Mammary epithelial cell (primary cell): ENCODE measurements at regions not wholly inside any gene's neighbourhood (a gene's known extent, or its start where the extent isn't known, plus 50 kb on each side); places are given as distances from the start of the nearest gene placed in this dataset.

Experiments used
- CTCF ChIP-seq, 2 donors: IDR thresholded peaks in 1 of 2; conservative IDR thresholded peaks in 1 of 2; 2 replicates each; pipeline ENCODE4 v1.5.1; 2011 to 2012; ENCODE audit warnings: inconsistent platforms in 2 of 2, low read length in 2 of 2, mild to moderate bottlenecking in 2 of 2, control low read depth in 1 of 2, low read depth in 1 of 2; ENCODE audit not compliant: insufficient read depth in 1 of 2; ENCODE audit errors: extremely low read depth in 1 of 2
- EZH2 ChIP-seq: IDR thresholded peaks from 2 replicates; pipeline ENCODE4 v1.6.1; 2012; ENCODE audit warnings: low read length, inconsistent platforms, borderline replicate concordance

- TF ChIP-seq EZH2 (no peak), CTCF (conservative IDR thresholded peaks at IDR 0.05 in 1 of 2, IDR thresholded peaks at IDR 0.05 in 1 of 2; ENCODE audit: extremely low read depth in 1 of 2, insufficient read depth in 1 of 2, low read depth in 1 of 2, low read length in 2 of 2) (no peak)
Observed at GRCh38 chr5:89883967-89884366, 525.6 kb downstream of the CETN3 start.
